ENCODE measurements at regions not wholly inside any gene's neighbourhood (a gene's known extent, or its start where the extent isn't known, plus 50 kb on each side); places are given as distances from the start of the nearest gene placed in this dataset.
A peak's percentile ranks its signal among the peaks of the same experiment; 100 is the strongest.

DNA sequence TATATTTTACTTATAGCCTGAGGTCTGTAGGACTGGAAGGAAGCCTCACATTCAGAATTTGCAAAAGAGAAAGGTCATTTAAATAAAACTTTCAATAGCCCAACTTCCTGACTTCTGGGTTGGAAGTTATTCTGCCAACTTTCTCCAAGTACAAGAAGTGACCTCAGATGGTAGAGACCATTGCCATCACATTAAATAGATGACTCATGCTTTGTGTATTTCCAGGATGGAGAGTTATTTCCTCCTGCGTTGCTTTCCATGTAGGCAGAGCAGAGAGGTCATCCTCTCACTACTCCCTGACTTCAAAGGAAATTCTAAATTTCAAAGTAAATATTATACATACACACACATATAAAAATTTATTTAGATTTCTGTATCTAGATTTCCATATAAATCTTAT, 73.0 kb upstream of the NR3C2 start:
- in situ Hi-C loops (cut with HindIII; ENCODE audit: low pct_ligation_motif_present, low sequenced_read_pairs): no loop called here
- TF ChIP-seq, protein P1, sequence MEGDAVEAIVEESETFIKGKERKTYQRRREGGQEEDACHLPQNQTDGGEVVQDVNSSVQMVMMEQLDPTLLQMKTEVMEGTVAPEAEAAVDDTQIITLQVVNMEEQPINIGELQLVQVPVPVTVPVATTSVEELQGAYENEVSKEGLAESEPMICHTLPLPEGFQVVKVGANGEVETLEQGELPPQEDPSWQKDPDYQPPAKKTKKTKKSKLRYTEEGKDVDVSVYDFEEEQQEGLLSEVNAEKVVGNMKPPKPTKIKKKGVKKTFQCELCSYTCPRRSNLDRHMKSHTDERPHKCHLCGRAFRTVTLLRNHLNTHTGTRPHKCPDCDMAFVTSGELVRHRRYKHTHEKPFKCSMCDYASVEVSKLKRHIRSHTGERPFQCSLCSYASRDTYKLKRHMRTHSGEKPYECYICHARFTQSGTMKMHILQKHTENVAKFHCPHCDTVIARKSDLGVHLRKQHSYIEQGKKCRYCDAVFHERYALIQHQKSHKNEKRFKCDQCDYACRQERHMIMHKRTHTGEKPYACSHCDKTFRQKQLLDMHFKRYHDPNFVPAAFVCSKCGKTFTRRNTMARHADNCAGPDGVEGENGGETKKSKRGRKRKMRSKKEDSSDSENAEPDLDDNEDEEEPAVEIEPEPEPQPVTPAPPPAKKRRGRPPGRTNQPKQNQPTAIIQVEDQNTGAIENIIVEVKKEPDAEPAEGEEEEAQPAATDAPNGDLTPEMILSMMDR (IDR thresholded peaks at IDR 0.05; ENCODE audit: low read depth, low read length, missing control alignments): no peak
- DNase-seq: peak; percentile 14
- no peaks in the 10 kb centered on the region for H3K36me3 ChIP-seq (replicated peaks)
- H3K27me3 ChIP-seq (replicated peaks): no peaks in the 10 kb centered on the region
- no peak overlapping the region for H3K4me3 ChIP-seq (ENCODE audit: low read depth, low read length)
- no peak overlapping the region for H3K27ac ChIP-seq

GRCh38 chr4:148514581-148514980, 72.4 kb upstream of the NR3C2 start:
- Histone ChIP-seq H3K27ac (no peak overlapping the region), H3K4me3 (ENCODE audit: low read depth, low read length) (no peak overlapping the region)
- TF ChIP-seq, protein P1 (IDR thresholded peaks at IDR 0.05; ENCODE audit: low read depth, low read length, missing control alignments): no peak

DNA sequence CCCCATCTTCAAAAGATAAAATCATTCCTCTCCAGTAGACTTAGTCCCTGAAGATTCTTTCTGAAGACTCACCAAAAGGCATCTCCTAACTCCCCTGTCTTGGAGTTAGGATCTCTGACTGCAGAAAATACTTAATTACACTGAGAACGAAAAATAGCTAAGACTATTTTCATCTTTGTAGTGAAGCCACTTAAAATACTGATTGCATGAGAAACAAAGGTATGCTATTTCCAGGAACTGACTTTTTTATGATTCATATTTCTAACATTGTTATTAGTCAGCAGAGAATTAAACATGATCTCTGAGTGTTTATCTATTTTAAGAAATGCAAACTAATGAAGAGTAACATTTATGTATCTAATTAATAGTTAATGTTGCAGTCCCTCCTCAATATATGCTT, 71.8 kb upstream of the NR3C2 start:
- in situ Hi-C loops (cut with HindIII; ENCODE audit: low pct_ligation_motif_present, low sequenced_read_pairs): no loop called here
- Histone ChIP-seq H3K36me3 (replicated peaks) (no peaks in the 10 kb centered on the region), H3K4me3 (ENCODE audit: low read depth, low read length) (no peak overlapping the region), H3K27ac (no peak overlapping the region), H3K27me3 (replicated peaks) (no peaks in the 10 kb centered on the region)
- TF ChIP-seq, protein P1 (IDR thresholded peaks at IDR 0.05; ENCODE audit: low read depth, low read length, missing control alignments): no peak
- DNase-seq: no peak

More at GRCh38 chr4:148514581-148514980, 72.4 kb upstream of the NR3C2 start:
- no peaks in the 10 kb centered on the region for H3K36me3 ChIP-seq (replicated peaks)
- DNase-seq: no peak
- in situ Hi-C loops (cut with HindIII; ENCODE audit: low pct_ligation_motif_present, low sequenced_read_pairs): no loop called here
- H3K27me3 ChIP-seq (replicated peaks): no peaks in the 10 kb centered on the region

- in situ Hi-C loops (cut with HindIII; ENCODE audit: low pct_ligation_motif_present, low sequenced_read_pairs): no loop called here
- DNase-seq: no peak
- Histone ChIP-seq H3K27me3 (replicated peaks) (no peaks in the 10 kb centered on the region), H3K4me3 (ENCODE audit: low read depth, low read length) (no peak overlapping the region), H3K36me3 (replicated peaks) (no peaks in the 10 kb centered on the region), H3K27ac (no peak overlapping the region)
- TF ChIP-seq, protein P1 (IDR thresholded peaks at IDR 0.05; ENCODE audit: low read depth, low read length, missing control alignments): no peak
These were observed 68.0 kb upstream of the NR3C2 start for GRCh38 chr4:148510211-148510610.

- in situ Hi-C loops (cut with HindIII; ENCODE audit: low pct_ligation_motif_present, low sequenced_read_pairs): no loop called here
- no peak overlapping the region for H3K4me3 ChIP-seq (ENCODE audit: low read depth, low read length)
- no peak overlapping the region for H3K27ac ChIP-seq
- no peaks in the 10 kb centered on the region for H3K36me3 ChIP-seq (replicated peaks)
- no peaks in the 10 kb centered on the region for H3K27me3 ChIP-seq (replicated peaks)
- no peak for DNase-seq
- TF ChIP-seq, protein P1 (IDR thresholded peaks at IDR 0.05; ENCODE audit: low read depth, low read length, missing control alignments): no peak
These were observed 61.5 kb upstream of the NR3C2 start for GRCh38 chr4:148503681-148504080.

DNA sequence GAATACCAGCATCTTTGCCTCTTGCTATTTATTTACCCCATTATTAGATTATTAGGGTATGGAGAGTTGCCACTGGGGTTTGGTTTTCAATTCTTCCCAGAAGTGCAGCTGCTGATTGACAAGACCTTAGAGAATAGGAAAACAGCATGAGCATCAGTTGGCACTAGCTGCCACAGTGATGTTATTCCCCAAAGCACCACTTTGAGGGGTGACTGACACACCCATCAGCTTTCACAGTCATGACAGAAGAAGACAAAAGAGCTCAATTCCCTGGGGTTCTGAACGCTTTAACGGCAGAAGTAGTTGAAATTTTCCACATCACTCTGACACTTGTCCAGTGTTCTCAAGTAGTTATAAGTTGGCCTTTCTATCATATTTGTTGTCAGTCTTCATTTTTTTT, 55.0 kb upstream of the NR3C2 start:
- in situ Hi-C loops (cut with HindIII; ENCODE audit: low pct_ligation_motif_present, low sequenced_read_pairs): no loop called here

More for the DNA sequence above, 55.0 kb upstream of the NR3C2 start:
- Histone ChIP-seq H3K27ac (no peak overlapping the region), H3K27me3 (replicated peaks) (no peaks in the 10 kb centered on the region), H3K4me3 (ENCODE audit: low read depth, low read length) (no peak overlapping the region), H3K36me3 (replicated peaks) (no peaks in the 10 kb centered on the region)
- DNase-seq: no peak
- TF ChIP-seq, protein P1 (IDR thresholded peaks at IDR 0.05; ENCODE audit: low read depth, low read length, missing control alignments): no peak

Data from brain microvascular endothelial cell (primary cell).